Astrocyte of the spinal cord (primary cell): ENCODE measurements at regions not wholly inside any gene's neighbourhood (a gene's known extent, or its start where the extent isn't known, plus 50 kb on each side); places are given as distances from the start of the nearest gene placed in this dataset.
A peak's percentile ranks its signal among the peaks of the same experiment; 100 is the strongest.

Source experiments
- DNase-seq: peaks from one replicate; pipeline ENCODE4 v3.0.0; 2011; ENCODE audit warnings: low read depth, low spot score
- H3K4me3 ChIP-seq: 2 replicates; pipeline ENCODE4 v1.5.1; 2011; ENCODE audit warnings: low read depth, mild to moderate bottlenecking, low read length, moderate library complexity
- CTCF ChIP-seq: IDR thresholded peaks from 2 replicates; pipeline ENCODE4 v1.5.1; 2012; ENCODE audit warnings: low read depth, mild to moderate bottlenecking, low read length, inconsistent platforms
- in situ Hi-C: cut with HindIII; loops from 2 replicates; pipeline ENCODE4 v1.10.0; 2017; ENCODE audit warnings: low sequenced_read_pairs

DNA sequence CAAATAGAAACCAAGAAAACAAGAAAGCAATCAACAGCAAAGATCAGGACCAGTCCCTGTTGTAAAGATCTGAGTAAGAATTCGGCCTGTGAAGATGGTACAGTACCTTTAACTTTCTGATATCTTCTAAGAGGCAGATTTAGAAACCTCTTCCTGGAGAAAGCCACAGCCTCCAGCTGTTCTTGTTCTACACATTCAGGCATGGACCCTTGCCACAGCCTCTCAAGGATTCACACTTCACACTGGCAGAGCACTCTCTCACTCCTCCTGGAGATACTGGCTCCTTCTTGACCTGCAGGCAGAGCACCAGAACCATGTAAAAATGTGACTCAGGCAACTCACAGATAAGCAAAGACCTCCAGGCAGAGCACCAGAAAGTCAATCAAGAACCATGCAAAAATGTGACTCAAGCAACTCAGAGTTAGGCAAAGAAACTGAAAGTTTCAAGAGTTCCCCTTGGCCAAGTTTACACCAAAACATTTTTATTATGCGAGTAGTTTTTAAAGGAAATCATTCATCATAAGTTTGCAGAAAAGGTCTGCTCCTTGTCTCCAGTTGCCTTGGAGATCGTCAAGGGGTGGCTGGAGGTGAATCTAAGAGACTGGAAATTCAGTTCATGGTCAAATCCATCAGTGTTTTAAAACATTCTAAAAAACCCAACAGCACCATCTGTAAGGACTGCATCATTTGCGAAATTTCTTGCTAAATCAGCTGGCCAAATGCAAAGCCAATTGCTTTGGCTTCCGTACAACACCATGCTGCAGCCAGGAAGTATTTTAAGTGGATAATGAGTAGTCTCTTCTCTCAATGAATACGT is 119.3 kb upstream of the MDM1 start:
- H3K4me3 ChIP-seq: no peak overlapping the region
- in situ Hi-C loops: no loop called here
- DNase-seq: peak; percentile 76

GRCh38 chr12:68452078-68452715 is 120.0 kb upstream of the MDM1 start:
- DNase-seq: no peak
- no peak for TF ChIP-seq CTCF
- in situ Hi-C loops: no loop called here
- no peak overlapping the region for H3K4me3 ChIP-seq

More for the DNA sequence above, 119.3 kb upstream of the MDM1 start:
- no peak for TF ChIP-seq CTCF

DNA sequence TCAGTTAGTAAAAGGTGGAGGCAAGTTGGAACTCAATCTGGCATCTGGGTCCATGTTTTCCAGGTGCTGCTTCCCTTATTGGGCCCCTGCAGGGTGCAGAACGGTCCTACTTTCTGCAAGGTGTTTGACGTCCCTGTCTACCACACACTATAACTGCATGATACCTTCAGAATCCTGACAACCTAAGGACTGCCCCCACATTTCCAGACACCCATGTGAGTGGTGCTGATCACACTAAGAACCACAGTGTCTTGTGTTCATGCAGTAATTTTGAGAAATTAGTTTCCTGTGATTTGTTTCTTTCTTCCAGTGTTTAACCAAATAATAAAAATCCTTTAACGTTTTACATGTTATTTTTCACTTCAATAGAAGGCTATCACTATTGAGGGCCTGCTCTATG is 121.1 kb upstream of the MDM1 start:
- no peak for DNase-seq
- in situ Hi-C loops: no loop called here
- no peak for TF ChIP-seq CTCF
- H3K4me3 ChIP-seq: no peak overlapping the region

DNA sequence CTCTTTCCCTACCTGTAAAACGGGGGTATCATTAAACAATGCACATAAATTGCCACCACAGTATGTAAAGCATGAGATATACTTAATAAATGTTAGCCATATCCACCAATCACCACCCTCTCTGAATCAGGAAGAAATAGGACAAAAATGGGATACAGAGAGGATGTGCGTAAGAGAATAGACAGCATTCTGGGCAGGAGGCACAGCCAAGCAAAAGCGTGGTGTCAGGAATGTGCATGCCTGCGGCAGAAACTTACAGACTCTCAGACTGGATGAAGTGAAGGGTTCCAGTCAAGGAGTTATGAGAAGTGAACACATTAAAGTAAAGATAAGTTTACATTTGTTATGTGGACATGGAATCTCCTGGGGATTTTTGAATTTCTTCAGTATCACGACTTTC is 121.7 kb upstream of the MDM1 start:
- DNase-seq: no peak
- in situ Hi-C loops: no loop called here
- no peak overlapping the region for H3K4me3 ChIP-seq
- no peak for TF ChIP-seq CTCF

GRCh38 chr12:68454892-68455291 is 122.7 kb upstream of the MDM1 start:
- DNase-seq: no peak
- no peak overlapping the region for H3K4me3 ChIP-seq
- no peak for TF ChIP-seq CTCF
- in situ Hi-C loops: no loop called here

DNA sequence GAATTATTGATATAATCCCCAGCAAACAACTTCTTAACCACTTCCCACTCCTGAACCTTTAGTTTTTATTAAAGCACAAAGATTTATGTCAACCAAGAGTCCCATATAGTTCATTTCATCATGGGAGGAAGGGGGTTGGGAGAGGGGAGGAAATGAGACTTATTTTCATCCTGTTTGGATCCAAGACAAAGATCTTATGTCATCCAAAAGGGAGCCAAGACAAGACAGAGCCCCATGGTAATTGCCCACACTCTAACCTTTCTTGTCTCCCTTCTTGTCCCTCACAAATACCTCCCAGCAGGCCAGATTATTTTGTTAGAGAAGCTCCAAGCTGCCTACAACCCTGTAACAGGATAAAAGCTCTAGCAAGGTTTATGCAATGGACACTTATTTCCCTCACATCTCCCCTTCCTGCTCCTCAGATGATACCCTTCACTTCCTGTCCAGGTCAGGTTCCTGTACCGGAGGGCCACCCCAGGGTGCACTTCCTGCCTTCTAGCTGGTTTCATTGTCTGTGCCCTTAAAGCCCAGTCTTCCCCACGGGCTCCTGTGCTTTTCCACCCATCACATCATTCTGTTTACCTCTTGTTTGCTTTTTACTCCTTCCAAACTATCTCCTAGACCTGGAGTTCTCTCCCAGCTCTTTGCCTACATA is 123.7 kb upstream of the MDM1 start:
- in situ Hi-C loops: no loop called here

More for the DNA sequence above, 123.7 kb upstream of the MDM1 start:
- no peak for TF ChIP-seq CTCF
- H3K4me3 ChIP-seq: no peak overlapping the region
- no peak for DNase-seq
